ENCODE measurements at regions not wholly inside any gene's neighbourhood (a gene's known extent, or its start where the extent isn't known, plus 50 kb on each side); places are given as distances from the start of the nearest gene placed in this dataset.

DNA sequence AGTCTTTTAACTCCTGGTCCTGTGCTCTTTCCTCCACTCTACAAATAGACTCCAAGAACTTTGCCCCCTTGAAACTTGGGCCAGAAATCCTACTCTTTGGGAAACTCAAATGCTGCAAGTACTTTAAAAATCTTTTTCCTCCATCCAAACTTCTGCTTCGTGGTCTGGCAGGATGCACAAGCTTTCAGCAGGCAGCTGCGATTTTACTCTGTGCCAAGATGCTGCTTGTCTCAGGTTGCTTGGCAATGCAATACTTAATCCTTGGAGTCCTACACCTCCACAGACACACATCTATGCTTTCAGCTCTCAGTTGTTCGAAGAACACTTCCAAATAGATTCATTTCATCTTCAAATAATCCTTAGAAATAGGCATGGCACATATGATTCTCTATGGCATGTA, 435.3 kb upstream of the USP24 start:
- H3K4me3 ChIP-seq (ENCODE audit: low read depth, low read length), result no peak overlapping the region
- TF ChIP-seq, protein P1, sequence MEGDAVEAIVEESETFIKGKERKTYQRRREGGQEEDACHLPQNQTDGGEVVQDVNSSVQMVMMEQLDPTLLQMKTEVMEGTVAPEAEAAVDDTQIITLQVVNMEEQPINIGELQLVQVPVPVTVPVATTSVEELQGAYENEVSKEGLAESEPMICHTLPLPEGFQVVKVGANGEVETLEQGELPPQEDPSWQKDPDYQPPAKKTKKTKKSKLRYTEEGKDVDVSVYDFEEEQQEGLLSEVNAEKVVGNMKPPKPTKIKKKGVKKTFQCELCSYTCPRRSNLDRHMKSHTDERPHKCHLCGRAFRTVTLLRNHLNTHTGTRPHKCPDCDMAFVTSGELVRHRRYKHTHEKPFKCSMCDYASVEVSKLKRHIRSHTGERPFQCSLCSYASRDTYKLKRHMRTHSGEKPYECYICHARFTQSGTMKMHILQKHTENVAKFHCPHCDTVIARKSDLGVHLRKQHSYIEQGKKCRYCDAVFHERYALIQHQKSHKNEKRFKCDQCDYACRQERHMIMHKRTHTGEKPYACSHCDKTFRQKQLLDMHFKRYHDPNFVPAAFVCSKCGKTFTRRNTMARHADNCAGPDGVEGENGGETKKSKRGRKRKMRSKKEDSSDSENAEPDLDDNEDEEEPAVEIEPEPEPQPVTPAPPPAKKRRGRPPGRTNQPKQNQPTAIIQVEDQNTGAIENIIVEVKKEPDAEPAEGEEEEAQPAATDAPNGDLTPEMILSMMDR (IDR thresholded peaks at IDR 0.05; ENCODE audit: low read depth, low read length, missing control alignments), result no peak
- in situ Hi-C loops (cut with HindIII; ENCODE audit: low sequenced_read_pairs), result no loop called here
- DNase-seq (ENCODE audit: low read depth), result peak; percentile 61

DNA sequence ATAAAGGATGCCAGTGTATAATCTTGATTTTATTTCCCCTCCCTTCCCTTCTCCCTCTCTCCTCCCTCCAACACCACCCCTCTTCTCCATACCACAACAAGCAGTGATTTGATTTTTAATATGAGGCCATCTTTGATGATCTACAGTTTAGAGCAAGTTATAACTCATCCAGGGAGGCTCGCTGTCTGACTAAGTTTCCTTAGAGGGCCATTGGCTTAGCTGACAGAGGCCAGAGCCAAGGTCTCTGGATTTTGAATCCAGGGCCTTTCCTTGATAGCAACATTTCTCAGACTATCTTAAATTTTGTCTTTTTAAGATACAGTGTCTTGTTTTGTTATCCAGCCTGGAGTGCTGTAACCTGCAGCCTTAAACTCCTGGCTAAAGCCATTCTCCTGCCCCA, 431.0 kb upstream of the USP24 start:
- DNase-seq (ENCODE audit: low read depth), result no peak
- TF ChIP-seq, protein P1 (IDR thresholded peaks at IDR 0.05; ENCODE audit: low read depth, low read length, missing control alignments), result no peak
- no peak overlapping the region for H3K4me3 ChIP-seq (ENCODE audit: low read depth, low read length)
- in situ Hi-C loops (cut with HindIII; ENCODE audit: low sequenced_read_pairs), result no loop called here

DNA sequence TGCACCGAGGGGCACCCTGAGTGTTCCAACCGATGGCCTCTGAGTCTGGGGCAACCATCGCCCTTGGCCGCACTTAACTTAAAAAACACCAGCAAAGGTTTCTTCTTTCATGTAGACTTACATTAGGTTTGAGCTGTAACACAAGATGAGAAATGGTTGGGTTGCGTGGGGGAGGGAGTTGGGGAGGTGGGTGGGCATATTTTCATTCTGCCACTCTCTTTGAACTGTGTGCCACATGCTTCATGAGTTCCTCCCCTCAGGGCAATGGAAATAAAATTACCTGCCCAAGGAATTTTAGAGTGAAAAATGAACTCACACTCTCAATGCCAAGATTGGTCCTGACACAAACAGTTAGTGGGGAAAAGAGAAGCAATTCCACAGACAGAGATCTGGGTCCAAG, 430.1 kb upstream of the USP24 start:
- in situ Hi-C loops (cut with HindIII; ENCODE audit: low sequenced_read_pairs), result no loop called here
- TF ChIP-seq, protein P1 (IDR thresholded peaks at IDR 0.05; ENCODE audit: low read depth, low read length, missing control alignments), result no peak
- no peak overlapping the region for H3K4me3 ChIP-seq (ENCODE audit: low read depth, low read length)
- DNase-seq (ENCODE audit: low read depth), result no peak

DNA sequence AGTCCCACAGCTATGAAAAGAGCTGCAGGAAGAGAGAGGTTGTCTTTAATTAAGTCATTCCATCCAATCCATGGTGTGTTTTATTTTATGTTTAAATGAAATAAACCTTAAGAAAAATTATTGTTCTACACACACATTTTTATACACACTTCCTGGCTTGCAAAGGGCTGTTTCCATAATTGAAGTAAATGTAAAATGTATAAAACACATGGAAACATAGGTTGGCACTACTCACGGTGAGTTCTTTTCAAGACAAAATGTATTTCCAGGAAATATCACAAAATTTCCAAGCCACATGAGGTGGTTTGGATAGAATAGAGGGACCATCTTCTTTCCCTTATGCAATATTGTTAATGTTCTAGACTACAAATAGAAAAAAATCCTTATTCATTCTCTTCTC, 426.8 kb upstream of the USP24 start:
- no peak for DNase-seq (ENCODE audit: low read depth)
- H3K4me3 ChIP-seq (ENCODE audit: low read depth, low read length), result no peak overlapping the region
- in situ Hi-C loops (cut with HindIII; ENCODE audit: low sequenced_read_pairs), result no loop called here
- TF ChIP-seq, protein P1 (IDR thresholded peaks at IDR 0.05; ENCODE audit: low read depth, low read length, missing control alignments), result no peak

DNA sequence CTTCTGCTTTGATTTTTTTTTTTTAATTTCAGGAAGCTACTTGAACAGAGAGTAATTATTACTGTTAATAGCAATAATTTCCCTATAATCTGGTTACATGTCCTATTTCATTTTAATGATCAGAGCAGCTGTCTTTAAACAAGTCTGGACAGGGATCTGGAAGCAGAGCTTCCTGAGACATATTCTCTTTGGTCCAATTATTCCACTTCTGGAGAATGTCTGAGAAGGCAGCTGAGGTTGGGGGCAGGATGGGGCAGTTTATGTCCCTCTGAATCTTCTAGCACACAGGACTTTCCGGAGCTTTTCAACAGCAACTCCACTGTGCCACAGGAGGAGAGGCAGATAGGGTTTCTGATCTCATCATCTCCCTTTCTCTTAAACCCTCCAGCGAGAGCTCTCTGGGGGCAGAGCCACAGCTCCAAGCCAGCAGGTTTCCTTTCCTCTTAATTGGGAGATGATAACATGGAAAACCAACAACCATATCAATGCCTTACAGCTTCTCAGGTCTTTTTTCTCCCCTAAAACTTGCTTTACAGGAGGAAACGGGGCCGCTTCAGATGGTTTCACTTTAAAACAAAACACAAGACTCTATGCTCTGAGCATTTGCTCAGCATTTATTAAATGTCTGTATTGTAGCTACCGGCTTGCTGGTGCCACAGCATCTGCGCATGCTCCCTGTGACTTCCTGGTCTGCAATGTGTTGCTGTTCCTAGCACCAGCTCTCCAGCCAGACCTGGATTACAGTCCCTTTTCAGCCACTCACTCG, 425.7 kb upstream of the USP24 start:
- DNase-seq (ENCODE audit: low read depth), result no peak
- no peak overlapping the region for H3K4me3 ChIP-seq (ENCODE audit: low read depth, low read length)
- in situ Hi-C loops (cut with HindIII; ENCODE audit: low sequenced_read_pairs), result no loop called here
- TF ChIP-seq, protein P1 (IDR thresholded peaks at IDR 0.05; ENCODE audit: low read depth, low read length, missing control alignments), result no peak

DNA sequence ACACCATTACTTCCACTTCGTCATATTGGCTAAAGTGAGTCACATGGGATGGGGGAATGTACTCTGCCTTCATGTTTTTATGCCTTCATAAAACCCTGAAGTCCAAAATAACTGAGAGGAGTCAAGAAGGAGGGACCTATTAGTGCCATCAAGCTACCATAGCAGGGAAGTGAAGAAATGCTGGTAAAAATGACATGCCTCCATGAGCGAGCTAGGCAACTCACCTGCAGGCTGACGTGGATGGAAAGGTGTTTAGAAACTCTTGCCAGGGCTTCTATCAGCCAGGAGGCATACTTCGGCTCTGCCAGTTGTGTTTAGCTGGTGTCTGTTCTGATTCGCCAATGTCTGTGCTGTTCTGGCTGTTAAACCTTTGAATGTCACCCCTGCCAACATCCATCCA, 424.4 kb upstream of the USP24 start:
- no peak for DNase-seq (ENCODE audit: low read depth)
- in situ Hi-C loops (cut with HindIII; ENCODE audit: low sequenced_read_pairs), result no loop called here
- TF ChIP-seq, protein P1 (IDR thresholded peaks at IDR 0.05; ENCODE audit: low read depth, low read length, missing control alignments), result no peak
- no peak overlapping the region for H3K4me3 ChIP-seq (ENCODE audit: low read depth, low read length)

Data from astrocyte of the cerebellum (primary cell).